GM10266 (cell line): ENCODE measurements at regions not wholly inside any gene's neighbourhood (a gene's known extent, or its start where the extent isn't known, plus 50 kb on each side); places are given as distances from the start of the nearest gene placed in this dataset.

Experiments
- DNase-seq: peaks from one replicate; pipeline ENCODE4 v3.0.0; 2012; ENCODE audit errors: extremely low spot score
- CTCF ChIP-seq: IDR thresholded peaks from 2 replicates; pipeline ENCODE4 v1.5.1; 2012; ENCODE audit warnings: mild to moderate bottlenecking, low read depth; ENCODE audit not compliant: control insufficient read depth, insufficient read depth; ENCODE audit errors: missing control alignments

- no peak for TF ChIP-seq CTCF
- no peak for DNase-seq
These were observed 213.6 kb downstream of the KIF26A start for GRCh38 chr14:104351849-104352492.

- no peak for DNase-seq
- no peak for TF ChIP-seq CTCF
These were observed 214.3 kb downstream of the KIF26A start for GRCh38 chr14:104352493-104353220.

- TF ChIP-seq CTCF, result no peak
- DNase-seq, result no peak
These were observed 215.0 kb downstream of the KIF26A start for GRCh38 chr14:104353221-104353920.

- TF ChIP-seq CTCF, result no peak
- DNase-seq, result no peak
These were observed 215.7 kb downstream of the KIF26A start for GRCh38 chr14:104353921-104354701.

GRCh38 chr14:104355101-104356019 lies 217.0 kb downstream of the KIF26A start:
- no peak for DNase-seq
- no peak for TF ChIP-seq CTCF

- no peak for DNase-seq
- TF ChIP-seq CTCF, result no peak
These were observed 217.8 kb downstream of the KIF26A start for GRCh38 chr14:104356020-104356737.
